ENCODE measurements at regions not wholly inside any gene's neighbourhood (a gene's known extent, or its start where the extent isn't known, plus 50 kb on each side); places are given as distances from the start of the nearest gene placed in this dataset.

DNA sequence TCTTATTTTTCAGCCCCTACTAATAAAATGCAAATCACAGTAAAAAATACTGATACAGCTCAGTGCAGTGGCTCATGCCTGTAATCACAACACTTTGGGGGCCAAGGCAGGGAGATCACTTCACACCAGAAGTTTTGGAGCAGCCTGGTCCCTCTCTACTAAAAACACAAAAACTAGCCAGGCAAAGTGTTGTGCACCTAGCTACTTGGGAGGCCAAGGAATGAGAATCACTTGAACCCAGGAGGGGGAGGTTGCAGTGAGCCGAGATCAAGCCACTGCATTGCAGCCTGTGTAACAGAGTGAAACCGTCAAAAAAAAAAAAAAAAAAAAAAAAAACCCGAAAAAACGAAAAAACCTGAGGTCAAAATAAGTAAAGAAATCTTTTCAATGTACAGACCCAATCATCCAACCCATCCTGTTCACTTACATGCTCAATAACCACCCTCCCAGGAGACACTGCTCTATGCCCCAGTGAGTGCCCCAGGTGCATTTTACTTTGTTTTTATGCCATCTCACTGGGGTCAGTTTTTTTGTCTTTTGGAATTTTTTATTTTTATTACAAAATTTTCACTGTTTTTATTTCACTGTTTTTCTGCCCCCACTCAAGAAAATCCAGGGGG is 107.0 kb downstream of the ZNF486 start:
- TF ChIP-seq POLR2AphosphoS5 (IDR thresholded peaks at IDR 0.05; ENCODE audit: low read depth, low read length) (no peak), SIN3A (IDR thresholded peaks at IDR 0.05; ENCODE audit: borderline replicate concordance, insufficient read depth, low read depth, low read length) (no peak), TCF7L2 (IDR thresholded peaks at IDR 0.05; ENCODE audit: low read depth, low read length) (no peak)
- TF ChIP-seq, protein P1, sequence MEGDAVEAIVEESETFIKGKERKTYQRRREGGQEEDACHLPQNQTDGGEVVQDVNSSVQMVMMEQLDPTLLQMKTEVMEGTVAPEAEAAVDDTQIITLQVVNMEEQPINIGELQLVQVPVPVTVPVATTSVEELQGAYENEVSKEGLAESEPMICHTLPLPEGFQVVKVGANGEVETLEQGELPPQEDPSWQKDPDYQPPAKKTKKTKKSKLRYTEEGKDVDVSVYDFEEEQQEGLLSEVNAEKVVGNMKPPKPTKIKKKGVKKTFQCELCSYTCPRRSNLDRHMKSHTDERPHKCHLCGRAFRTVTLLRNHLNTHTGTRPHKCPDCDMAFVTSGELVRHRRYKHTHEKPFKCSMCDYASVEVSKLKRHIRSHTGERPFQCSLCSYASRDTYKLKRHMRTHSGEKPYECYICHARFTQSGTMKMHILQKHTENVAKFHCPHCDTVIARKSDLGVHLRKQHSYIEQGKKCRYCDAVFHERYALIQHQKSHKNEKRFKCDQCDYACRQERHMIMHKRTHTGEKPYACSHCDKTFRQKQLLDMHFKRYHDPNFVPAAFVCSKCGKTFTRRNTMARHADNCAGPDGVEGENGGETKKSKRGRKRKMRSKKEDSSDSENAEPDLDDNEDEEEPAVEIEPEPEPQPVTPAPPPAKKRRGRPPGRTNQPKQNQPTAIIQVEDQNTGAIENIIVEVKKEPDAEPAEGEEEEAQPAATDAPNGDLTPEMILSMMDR (IDR thresholded peaks at IDR 0.05), result no peak
- TF ChIP-seq, protein P2, sequence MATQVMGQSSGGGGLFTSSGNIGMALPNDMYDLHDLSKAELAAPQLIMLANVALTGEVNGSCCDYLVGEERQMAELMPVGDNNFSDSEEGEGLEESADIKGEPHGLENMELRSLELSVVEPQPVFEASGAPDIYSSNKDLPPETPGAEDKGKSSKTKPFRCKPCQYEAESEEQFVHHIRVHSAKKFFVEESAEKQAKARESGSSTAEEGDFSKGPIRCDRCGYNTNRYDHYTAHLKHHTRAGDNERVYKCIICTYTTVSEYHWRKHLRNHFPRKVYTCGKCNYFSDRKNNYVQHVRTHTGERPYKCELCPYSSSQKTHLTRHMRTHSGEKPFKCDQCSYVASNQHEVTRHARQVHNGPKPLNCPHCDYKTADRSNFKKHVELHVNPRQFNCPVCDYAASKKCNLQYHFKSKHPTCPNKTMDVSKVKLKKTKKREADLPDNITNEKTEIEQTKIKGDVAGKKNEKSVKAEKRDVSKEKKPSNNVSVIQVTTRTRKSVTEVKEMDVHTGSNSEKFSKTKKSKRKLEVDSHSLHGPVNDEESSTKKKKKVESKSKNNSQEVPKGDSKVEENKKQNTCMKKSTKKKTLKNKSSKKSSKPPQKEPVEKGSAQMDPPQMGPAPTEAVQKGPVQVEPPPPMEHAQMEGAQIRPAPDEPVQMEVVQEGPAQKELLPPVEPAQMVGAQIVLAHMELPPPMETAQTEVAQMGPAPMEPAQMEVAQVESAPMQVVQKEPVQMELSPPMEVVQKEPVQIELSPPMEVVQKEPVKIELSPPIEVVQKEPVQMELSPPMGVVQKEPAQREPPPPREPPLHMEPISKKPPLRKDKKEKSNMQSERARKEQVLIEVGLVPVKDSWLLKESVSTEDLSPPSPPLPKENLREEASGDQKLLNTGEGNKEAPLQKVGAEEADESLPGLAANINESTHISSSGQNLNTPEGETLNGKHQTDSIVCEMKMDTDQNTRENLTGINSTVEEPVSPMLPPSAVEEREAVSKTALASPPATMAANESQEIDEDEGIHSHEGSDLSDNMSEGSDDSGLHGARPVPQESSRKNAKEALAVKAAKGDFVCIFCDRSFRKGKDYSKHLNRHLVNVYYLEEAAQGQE (IDR thresholded peaks at IDR 0.05; ENCODE audit: insufficient read depth in 1 of 2, low read depth in 2 of 2, low read length in 1 of 2), result no peak
